ENCODE measurements at regions not wholly inside any gene's neighbourhood (a gene's known extent, or its start where the extent isn't known, plus 50 kb on each side); places are given as distances from the start of the nearest gene placed in this dataset.

DNA sequence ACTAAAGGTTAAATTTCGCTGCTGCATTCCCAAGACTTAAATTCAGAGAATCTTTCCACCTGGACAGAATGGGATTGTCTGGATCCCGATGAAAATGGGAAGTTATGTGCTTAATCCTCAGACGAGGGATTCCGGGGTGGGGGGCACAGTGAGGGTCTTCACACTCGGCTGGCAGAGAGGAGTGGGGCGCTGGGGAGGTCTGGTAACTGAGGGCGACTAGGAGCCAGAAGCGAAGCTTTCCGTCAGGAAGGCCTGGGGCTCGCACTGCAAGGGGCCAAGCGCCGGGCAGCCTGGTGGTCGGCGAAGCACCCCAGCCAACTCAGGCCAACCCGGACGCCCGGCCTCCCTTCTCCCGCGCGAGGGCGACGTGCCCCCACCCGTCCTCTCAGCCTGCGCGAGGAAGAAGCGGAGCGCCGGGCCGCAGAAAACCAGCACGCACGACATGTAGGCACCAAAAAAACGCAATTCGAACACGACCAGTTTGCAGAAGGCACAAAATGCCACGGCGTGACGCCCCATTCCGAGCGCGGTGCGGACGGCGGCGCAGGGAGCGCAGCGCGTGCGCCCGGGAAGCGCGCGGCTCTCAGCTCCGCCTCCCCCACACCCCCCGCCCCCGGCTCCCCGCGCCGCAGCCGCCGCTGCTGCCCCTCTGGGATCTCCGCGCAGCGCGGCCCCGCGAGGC is 188.1 kb downstream of the ZEB2 start (continued):
- TF ChIP-seq ZNF610 (tag by site-specific recombination; IDR thresholded peaks at IDR 0.05; ENCODE audit: borderline replicate concordance) (0 out of 2 replicates have a peak, but pooled peaks have one; percentile 48), ZNF747 (tag by site-specific recombination; IDR thresholded peaks at IDR 0.05) (no peak), ZXDB (tag by site-specific recombination; IDR thresholded peaks at IDR 0.05) (peak; percentile 78), ZNF501 (tag by site-specific recombination; IDR thresholded peaks at IDR 0.05) (0 out of 2 replicates have a peak, but pooled peaks have one; percentile 75), ZNF19 (tag by site-specific recombination; IDR thresholded peaks at IDR 0.05; ENCODE audit: low read depth) (no peak), ZFHX2 (tag by site-specific recombination; conservative IDR thresholded peaks at IDR 0.05) (peak; percentile 5; the same call in 1 of the 2 replicates)
- TF ChIP-seq, protein P1, sequence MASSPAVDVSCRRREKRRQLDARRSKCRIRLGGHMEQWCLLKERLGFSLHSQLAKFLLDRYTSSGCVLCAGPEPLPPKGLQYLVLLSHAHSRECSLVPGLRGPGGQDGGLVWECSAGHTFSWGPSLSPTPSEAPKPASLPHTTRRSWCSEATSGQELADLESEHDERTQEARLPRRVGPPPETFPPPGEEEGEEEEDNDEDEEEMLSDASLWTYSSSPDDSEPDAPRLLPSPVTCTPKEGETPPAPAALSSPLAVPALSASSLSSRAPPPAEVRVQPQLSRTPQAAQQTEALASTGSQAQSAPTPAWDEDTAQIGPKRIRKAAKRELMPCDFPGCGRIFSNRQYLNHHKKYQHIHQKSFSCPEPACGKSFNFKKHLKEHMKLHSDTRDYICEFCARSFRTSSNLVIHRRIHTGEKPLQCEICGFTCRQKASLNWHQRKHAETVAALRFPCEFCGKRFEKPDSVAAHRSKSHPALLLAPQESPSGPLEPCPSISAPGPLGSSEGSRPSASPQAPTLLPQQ (tag by site-specific recombination; IDR thresholded peaks at IDR 0.05) = peak; percentile 43; the same call in 1 of the 2 replicates
- TF ChIP-seq, protein P2, sequence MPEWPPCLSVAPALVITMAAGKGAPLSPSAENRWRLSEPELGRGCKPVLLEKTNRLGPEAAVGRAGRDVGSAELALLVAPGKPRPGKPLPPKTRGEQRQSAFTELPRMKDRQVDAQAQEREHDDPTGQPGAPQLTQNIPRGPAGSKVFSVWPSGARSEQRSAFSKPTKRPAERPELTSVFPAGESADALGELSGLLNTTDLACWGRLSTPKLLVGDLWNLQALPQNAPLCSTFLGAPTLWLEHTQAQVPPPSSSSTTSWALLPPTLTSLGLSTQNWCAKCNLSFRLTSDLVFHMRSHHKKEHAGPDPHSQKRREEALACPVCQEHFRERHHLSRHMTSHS (tag by site-specific recombination; IDR thresholded peaks at IDR 0.05) = no peak
- TF ChIP-seq, protein P3, sequence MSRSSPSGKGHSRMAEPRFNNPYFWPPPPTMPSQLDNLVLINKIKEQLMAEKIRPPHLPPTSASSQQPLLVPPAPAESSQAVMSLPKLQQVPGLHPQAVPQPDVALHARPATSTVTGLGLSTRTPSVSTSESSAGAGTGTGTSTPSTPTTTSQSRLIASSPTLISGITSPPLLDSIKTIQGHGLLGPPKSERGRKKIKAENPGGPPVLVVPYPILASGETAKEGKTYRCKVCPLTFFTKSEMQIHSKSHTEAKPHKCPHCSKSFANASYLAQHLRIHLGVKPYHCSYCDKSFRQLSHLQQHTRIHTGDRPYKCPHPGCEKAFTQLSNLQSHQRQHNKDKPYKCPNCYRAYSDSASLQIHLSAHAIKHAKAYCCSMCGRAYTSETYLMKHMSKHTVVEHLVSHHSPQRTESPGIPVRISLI (tag by site-specific recombination; IDR thresholded peaks at IDR 0.05) = no peak
- TF ChIP-seq, protein P4, sequence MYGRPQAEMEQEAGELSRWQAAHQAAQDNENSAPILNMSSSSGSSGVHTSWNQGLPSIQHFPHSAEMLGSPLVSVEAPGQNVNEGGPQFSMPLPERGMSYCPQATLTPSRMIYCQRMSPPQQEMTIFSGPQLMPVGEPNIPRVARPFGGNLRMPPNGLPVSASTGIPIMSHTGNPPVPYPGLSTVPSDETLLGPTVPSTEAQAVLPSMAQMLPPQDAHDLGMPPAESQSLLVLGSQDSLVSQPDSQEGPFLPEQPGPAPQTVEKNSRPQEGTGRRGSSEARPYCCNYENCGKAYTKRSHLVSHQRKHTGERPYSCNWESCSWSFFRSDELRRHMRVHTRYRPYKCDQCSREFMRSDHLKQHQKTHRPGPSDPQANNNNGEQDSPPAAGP (tag by site-specific recombination; IDR thresholded peaks at IDR 0.05) = no peak

DNA sequence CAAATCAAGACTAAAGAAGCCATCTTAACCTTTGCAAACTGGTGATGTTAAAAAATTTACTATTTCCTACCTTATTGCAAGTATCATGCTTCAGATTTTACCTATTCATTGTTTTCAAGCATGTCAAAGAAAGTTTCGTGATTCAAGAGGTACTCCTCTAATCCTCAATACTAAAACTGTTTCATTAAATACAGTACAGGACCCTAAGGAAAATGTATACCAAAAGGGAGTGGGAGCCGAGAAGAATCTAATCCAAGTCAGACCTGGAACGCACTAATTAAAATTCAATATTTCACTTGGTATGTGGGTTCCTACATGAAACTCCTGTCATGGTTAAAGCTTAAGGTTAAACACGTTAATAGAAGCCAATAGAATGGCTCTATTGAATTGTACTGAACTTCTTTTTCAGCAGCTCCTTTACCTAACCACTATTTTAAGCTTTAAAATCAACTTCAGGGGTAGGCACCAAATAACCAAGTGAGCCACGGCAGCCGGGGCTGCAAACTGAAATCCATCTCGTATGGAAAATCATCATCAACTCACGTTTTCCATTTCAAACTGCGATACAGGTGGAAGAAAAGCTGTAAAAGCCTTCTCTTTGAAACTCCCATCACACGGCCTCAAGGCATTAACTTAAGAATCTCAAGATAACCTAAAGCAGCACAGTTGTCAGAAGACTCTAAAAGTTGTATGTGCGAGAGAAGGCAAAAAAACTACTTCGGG is 188.8 kb downstream of the ZEB2 start:
- POLR2A ChIA-PET = no interaction called here
- CTCF ChIA-PET = interaction anchor here (0.7 kb wide), 1 partner anchor 191 kb away, joined by 4 read pairs; no protein-coding TSS in a partner anchor
- TF ChIP-seq ZBTB17 (tag by site-specific recombination; IDR thresholded peaks at IDR 0.05) = peak; percentile 4; the same call in 1 of the 2 replicates
- TF ChIP-seq ZNF423 (tag by site-specific recombination; IDR thresholded peaks at IDR 0.05) = no peak
- no peaks in the 10 kb centered on the region for H3K36me3 ChIP-seq (ENCODE audit: control insufficient read depth in 2 of 2, insufficient read depth in 1 of 2, low read length in 2 of 2)
- no peaks in the 10 kb centered on the region for H3K9me3 ChIP-seq (ENCODE audit: control insufficient read depth, insufficient read depth, low read depth, low read length)
- H3K4me3 ChIP-seq (ENCODE audit: low read depth, low read length) = peak overlapping the region; percentile 67
- peak overlapping the region; percentile 91; the same call in 1 of the 2 replicates for H3K27ac ChIP-seq (ENCODE audit: extremely low read depth, low read depth, low read length)
- H3K4me1 ChIP-seq (ENCODE audit: control insufficient read depth, insufficient read depth, low read length) = no peaks in the 10 kb centered on the region

DNA sequence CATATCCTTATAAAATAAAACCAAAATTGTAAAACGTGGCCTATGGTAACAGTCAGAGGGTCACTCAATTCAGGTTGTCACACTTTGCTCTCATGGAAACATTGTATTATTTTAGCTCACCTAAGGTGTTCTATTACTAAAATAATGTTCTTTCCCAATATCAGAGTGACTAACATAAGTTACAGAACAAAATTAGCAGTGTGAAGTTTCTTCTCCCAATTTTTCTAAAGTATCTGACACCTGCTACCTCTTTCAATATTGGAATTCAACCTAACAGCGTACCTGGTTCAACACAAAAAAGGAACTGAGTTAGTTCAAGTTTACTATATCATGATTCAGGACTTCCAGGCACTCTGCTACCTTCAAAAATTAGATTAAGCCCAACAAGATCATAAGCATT is 190.4 kb downstream of the ZEB2 start:
- peak; percentile 48 for TF ChIP-seq SETDB1 (IDR thresholded peaks at IDR 0.05; ENCODE audit: insufficient read length, low read length)
- TF ChIP-seq, protein P5, sequence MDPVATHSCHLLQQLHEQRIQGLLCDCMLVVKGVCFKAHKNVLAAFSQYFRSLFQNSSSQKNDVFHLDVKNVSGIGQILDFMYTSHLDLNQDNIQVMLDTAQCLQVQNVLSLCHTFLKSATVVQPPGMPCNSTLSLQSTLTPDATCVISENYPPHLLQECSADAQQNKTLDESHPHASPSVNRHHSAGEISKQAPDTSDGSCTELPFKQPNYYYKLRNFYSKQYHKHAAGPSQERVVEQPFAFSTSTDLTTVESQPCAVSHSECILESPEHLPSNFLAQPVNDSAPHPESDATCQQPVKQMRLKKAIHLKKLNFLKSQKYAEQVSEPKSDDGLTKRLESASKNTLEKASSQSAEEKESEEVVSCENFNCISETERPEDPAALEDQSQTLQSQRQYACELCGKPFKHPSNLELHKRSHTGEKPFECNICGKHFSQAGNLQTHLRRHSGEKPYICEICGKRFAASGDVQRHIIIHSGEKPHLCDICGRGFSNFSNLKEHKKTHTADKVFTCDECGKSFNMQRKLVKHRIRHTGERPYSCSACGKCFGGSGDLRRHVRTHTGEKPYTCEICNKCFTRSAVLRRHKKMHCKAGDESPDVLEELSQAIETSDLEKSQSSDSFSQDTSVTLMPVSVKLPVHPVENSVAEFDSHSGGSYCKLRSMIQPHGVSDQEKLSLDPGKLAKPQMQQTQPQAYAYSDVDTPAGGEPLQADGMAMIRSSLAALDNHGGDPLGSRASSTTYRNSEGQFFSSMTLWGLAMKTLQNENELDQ (tag by site-specific recombination; IDR thresholded peaks at IDR 0.05; ENCODE audit: low read depth) = no peak
- POLR2A ChIA-PET = no interaction called here

More for the DNA sequence above, 190.4 kb downstream of the ZEB2 start:
- CTCF ChIA-PET = interaction anchor here (0.8 kb wide), 1 partner anchor 95 kb away, joined by 3 read pairs; no protein-coding TSS in a partner anchor
- no peak overlapping the region for H3K4me3 ChIP-seq (ENCODE audit: low read depth, low read length)
- no peaks in the 10 kb centered on the region for H3K4me1 ChIP-seq (ENCODE audit: control insufficient read depth, insufficient read depth, low read length)
- H3K36me3 ChIP-seq (ENCODE audit: control insufficient read depth in 2 of 2, insufficient read depth in 1 of 2, low read length in 2 of 2) = no peaks in the 10 kb centered on the region
- no peaks in the 10 kb centered on the region for H3K9me3 ChIP-seq (ENCODE audit: control insufficient read depth, insufficient read depth, low read depth, low read length)
- no peak overlapping the region for H3K27ac ChIP-seq (ENCODE audit: extremely low read depth, low read depth, low read length)
